Esophagus squamous epithelium (tissue), 4 donors: ENCODE measurements at regions not wholly inside any gene's neighbourhood (a gene's known extent, or its start where the extent isn't known, plus 50 kb on each side); places are given as distances from the start of the nearest gene placed in this dataset.

Source experiments
- CTCF ChIP-seq, 6 experiments: fragments of 450-650 bp in 4 of 6; fragments of 200-600 bp in 2 of 6; sonication (generic) in 2 of 6; IDR thresholded peaks; one replicate each; pipeline ENCODE4 v1.5.1; 2016 to 2019; ENCODE audit warnings: antibody characterized with exemption in 6 of 6, mild to moderate bottlenecking in 4 of 6, moderate library complexity in 4 of 6
- POLR2A ChIP-seq, 4 donors: fragments of 450-650 bp; IDR thresholded peaks; one replicate each; pipeline ENCODE4 v1.6.1; 2017; ENCODE audit warnings: antibody characterized with exemption in 4 of 4, mild to moderate bottlenecking in 4 of 4, moderate library complexity in 3 of 4

GRCh38 chr7:32293833-32294232 is 196.3 kb downstream of the LSM5 start:
- no peak for TF ChIP-seq CTCF (IDR thresholded peaks at IDR 0.05)
- TF ChIP-seq POLR2A (IDR thresholded peaks at IDR 0.05), result no peak
